Activated CD8-positive, alpha-beta memory T cell treated with anti-CD3 and anti-CD28 coated beads, Interleukin-2, amount 50 U/mL, for 48 hours (primary cell): ENCODE measurements at regions not wholly inside any gene's neighbourhood (a gene's known extent, or its start where the extent isn't known, plus 50 kb on each side); places are given as distances from the start of the nearest gene placed in this dataset.
"Not testable (repeated sequence)": the region's sequence is repeated elsewhere in the genome, so short reads cannot be mapped to it uniquely, and the experiment has no call there.

Source experiments
- DNase-seq: peaks from one replicate; pipeline ENCODE4 v3.0.0-alpha.2; 2020

GRCh38 chr6:99668036-99668705 is 61.5 kb downstream of the PRDM13 start:
- no peak for DNase-seq

GRCh38 chr6:99689916-99690685 is 83.5 kb downstream of the PRDM13 start:
- DNase-seq = no peak

GRCh38 chr6:99702287-99702686 is 95.7 kb downstream of the PRDM13 start:
- not testable (repeated sequence) for DNase-seq

GRCh38 chr6:99709062-99709461 is 102.4 kb downstream of the PRDM13 start:
- no peak for DNase-seq

GRCh38 chr6:99711302-99711701 is 104.7 kb downstream of the PRDM13 start:
- no peak for DNase-seq

- no peak for DNase-seq
Observed at GRCh38 chr6:99711925-99712324, 105.3 kb downstream of the PRDM13 start.

- no peak for DNase-seq
Observed at GRCh38 chr6:99712519-99712918, 105.9 kb downstream of the PRDM13 start.

- DNase-seq = not testable (repeated sequence)
Observed at GRCh38 chr6:99722043-99722442, 115.4 kb downstream of the PRDM13 start.

GRCh38 chr6:99730237-99730636 is 123.6 kb downstream of the PRDM13 start:
- not testable (repeated sequence) for DNase-seq

GRCh38 chr6:99736302-99736701 is 129.7 kb downstream of the PRDM13 start:
- no peak for DNase-seq

- no peak for DNase-seq
Observed at GRCh38 chr6:99739526-99739925, 132.9 kb downstream of the PRDM13 start.

GRCh38 chr6:99741092-99741491 is 134.5 kb downstream of the PRDM13 start:
- DNase-seq = no peak

GRCh38 chr6:99743647-99744046 is 137.0 kb downstream of the PRDM13 start:
- no peak for DNase-seq

- DNase-seq = no peak
Observed at GRCh38 chr6:99745651-99746050, 139.0 kb downstream of the PRDM13 start.

GRCh38 chr6:99746261-99746895 is 139.7 kb downstream of the PRDM13 start:
- DNase-seq = no peak

- no peak for DNase-seq
Observed at GRCh38 chr6:99761711-99762110, 155.1 kb downstream of the PRDM13 start.

- no peak for DNase-seq
Observed at GRCh38 chr6:99768166-99768565, 161.5 kb downstream of the PRDM13 start.

- no peak for DNase-seq
Observed at GRCh38 chr6:99779631-99780555, 173.3 kb downstream of the PRDM13 start.

GRCh38 chr6:99780556-99780885 is 173.9 kb downstream of the PRDM13 start:
- no peak for DNase-seq

GRCh38 chr6:99789767-99790166 is 183.1 kb downstream of the PRDM13 start:
- DNase-seq = no peak

GRCh38 chr6:99790679-99791078 is 184.0 kb downstream of the PRDM13 start:
- no peak for DNase-seq

GRCh38 chr6:99801805-99802204 is 192.2 kb downstream of the MCHR2 start:
- DNase-seq = no peak
